GM18858 (cell line): ENCODE measurements at regions not wholly inside any gene's neighbourhood (a gene's known extent, or its start where the extent isn't known, plus 50 kb on each side); places are given as distances from the start of the nearest gene placed in this dataset.

Experiments
- ATAC-seq: cut with Tn5 transposase; IDR thresholded peaks from one replicate; pipeline ENCODE4 v1.9.1; 2021; ENCODE audit not compliant: unreplicated experiment

GRCh38 chr17:77376795-77377709 lies 236.3 kb downstream of the SEC14L1 start:
- ATAC-seq, result no peak

- no peak for ATAC-seq
These were observed 237.0 kb downstream of the SEC14L1 start for GRCh38 chr17:77377710-77378235.

- no peak for ATAC-seq
These were observed 237.7 kb downstream of the SEC14L1 start for GRCh38 chr17:77378318-77379064.

- ATAC-seq, result no peak
These were observed 238.3 kb downstream of the SEC14L1 start for GRCh38 chr17:77379065-77379428.

GRCh38 chr17:77379832-77380231 lies 239.1 kb downstream of the SEC14L1 start:
- ATAC-seq, result no peak

- no peak for ATAC-seq
These were observed 239.8 kb downstream of the SEC14L1 start for GRCh38 chr17:77380395-77381184.

GRCh38 chr17:77381185-77381700 lies 240.5 kb downstream of the SEC14L1 start:
- ATAC-seq, result no peak

GRCh38 chr17:77381731-77382130 lies 241.0 kb downstream of the SEC14L1 start:
- ATAC-seq, result no peak

GRCh38 chr17:77382356-77382911 lies 241.7 kb downstream of the SEC14L1 start:
- no peak for ATAC-seq

- no peak for ATAC-seq
These were observed 242.3 kb downstream of the SEC14L1 start for GRCh38 chr17:77382966-77383612.

GRCh38 chr17:77383613-77384608 lies 243.1 kb downstream of the SEC14L1 start:
- ATAC-seq, result no peak

GRCh38 chr17:77385750-77386501 lies 245.2 kb downstream of the SEC14L1 start:
- no peak for ATAC-seq

- no peak for ATAC-seq
These were observed 245.9 kb downstream of the SEC14L1 start for GRCh38 chr17:77386502-77387192.

GRCh38 chr17:77387891-77388290 lies 247.1 kb downstream of the SEC14L1 start:
- no peak for ATAC-seq

- no peak for ATAC-seq
These were observed 247.9 kb downstream of the SEC14L1 start for GRCh38 chr17:77388384-77389306.

- no peak for ATAC-seq
These were observed 250.1 kb downstream of the SEC14L1 start for GRCh38 chr17:77390870-77391269.
